Activated T-cell treated with anti-CD3 and anti-CD28 coated beads, Interleukin-2, amount 50 U/mL, for 4 hours (primary cell): ENCODE measurements at regions not wholly inside any gene's neighbourhood (a gene's known extent, or its start where the extent isn't known, plus 50 kb on each side); places are given as distances from the start of the nearest gene placed in this dataset.
A peak's percentile ranks its signal among the peaks of the same experiment; 100 is the strongest.

Source experiments
- ATAC-seq, 2 donors: fragments of 200-7000 bp; cut with Tn5 transposase; one replicate each; pipeline ENCODE4 v1.10.0; 2021
- DNase-seq: peaks from one replicate; pipeline ENCODE4 v3.0.0-alpha.2; 2020
- H3K27me3 Mint-ChIP-seq: one replicate; pipeline ENCODE4 v1.8.0; 2021; ENCODE audit warnings: low read depth, mixed read lengths
- H3K36me3 Mint-ChIP-seq: one replicate; pipeline ENCODE4 v1.8.0; 2022; ENCODE audit warnings: mixed read lengths; ENCODE audit not compliant: insufficient read depth
- H3K4me1 Mint-ChIP-seq: one replicate; pipeline ENCODE4 v1.8.0; 2021; ENCODE audit warnings: low read depth, mixed read lengths
- H3K4me3 Mint-ChIP-seq: one replicate; pipeline ENCODE4 v1.8.0; 2021; ENCODE audit warnings: mild to moderate bottlenecking, moderate library complexity, mixed read lengths
- H3K9me3 Mint-ChIP-seq: one replicate; pipeline ENCODE4 v1.8.0; 2021; ENCODE audit warnings: mixed read lengths

DNA sequence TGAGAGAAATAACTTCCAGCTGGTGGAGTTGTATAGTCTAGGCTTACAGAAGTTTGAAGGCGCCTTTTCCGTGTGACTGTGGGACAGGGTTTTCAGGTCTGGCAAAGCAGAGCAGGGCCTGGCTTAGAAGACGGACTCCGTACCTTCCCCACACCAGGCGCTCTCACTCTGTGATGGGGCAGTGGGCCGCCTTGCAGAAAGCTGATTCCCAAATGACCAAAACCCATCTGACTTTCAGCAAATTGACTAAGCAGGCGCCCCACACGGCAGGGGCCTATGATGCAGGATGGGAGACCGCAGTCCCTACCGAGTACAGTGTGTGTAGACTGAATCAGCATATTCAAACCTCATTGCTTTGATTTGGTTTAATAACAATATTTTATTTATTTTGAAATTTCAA, 85.8 kb upstream of the TMEM45B start:
- Mint-ChIP-seq H3K27me3 (no peaks in the 10 kb centered on the region), H3K9me3 (no peaks in the 10 kb centered on the region), H3K4me1 (no peaks in the 10 kb centered on the region), H3K4me3 (no peak overlapping the region), H3K36me3 (peaks cover 3% of the 10 kb centered on the region)
- ATAC-seq (no peak), DNase-seq (no peak)

DNA sequence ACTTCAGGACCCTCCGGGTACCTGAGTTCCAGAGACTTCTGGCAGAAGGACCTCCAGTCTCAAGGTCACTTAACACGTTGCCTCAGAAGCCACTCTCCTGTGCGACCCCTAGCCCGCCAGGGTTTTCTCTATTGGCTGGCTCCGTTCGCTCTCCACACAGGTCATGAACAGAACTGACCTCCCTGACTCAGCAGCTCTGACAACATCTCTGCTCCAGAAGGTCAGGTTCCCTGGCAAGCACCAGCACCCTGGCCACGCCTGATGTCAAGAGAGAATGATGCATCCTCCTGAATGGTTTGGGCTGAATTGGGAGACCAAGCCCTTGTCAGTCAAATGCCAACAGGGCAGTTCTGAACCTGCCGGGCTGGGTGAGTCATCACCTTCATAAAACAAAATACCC, 84.3 kb upstream of the TMEM45B start:
- DNase-seq: no peak
- Mint-ChIP-seq H3K9me3 (no peaks in the 10 kb centered on the region), H3K4me1 (no peaks in the 10 kb centered on the region), H3K36me3 (no peaks in the 10 kb centered on the region), H3K27me3 (no peaks in the 10 kb centered on the region), H3K4me3 (no peak overlapping the region)
- no peak for ATAC-seq

DNA sequence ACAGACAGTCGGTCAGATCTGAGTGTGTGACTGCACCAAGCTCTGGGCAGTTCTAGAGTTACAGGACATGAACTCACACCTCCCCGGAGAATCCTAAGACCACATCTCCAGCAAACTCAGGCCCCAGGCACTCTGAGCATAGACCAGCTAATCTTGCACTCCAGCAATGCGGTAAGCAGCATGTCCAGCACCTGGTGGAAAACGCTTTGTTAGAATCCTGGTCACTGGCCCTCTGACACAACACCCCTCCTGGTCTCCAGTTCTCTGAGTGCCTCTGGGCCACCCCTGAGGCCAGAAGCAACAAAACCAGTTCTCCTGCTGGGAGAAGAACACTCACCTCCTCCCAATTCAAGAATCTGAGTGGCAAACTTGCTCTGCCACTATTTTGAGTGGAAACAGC, 82.7 kb upstream of the TMEM45B start:
- DNase-seq (no peak), ATAC-seq (no peak)
- no peaks in the 10 kb centered on the region for H3K4me1 Mint-ChIP-seq
- H3K27me3 Mint-ChIP-seq: no peaks in the 10 kb centered on the region
- peaks cover 2% of the 10 kb centered on the region for H3K36me3 Mint-ChIP-seq
- H3K4me3 Mint-ChIP-seq: no peak overlapping the region
- no peaks in the 10 kb centered on the region for H3K9me3 Mint-ChIP-seq

DNA sequence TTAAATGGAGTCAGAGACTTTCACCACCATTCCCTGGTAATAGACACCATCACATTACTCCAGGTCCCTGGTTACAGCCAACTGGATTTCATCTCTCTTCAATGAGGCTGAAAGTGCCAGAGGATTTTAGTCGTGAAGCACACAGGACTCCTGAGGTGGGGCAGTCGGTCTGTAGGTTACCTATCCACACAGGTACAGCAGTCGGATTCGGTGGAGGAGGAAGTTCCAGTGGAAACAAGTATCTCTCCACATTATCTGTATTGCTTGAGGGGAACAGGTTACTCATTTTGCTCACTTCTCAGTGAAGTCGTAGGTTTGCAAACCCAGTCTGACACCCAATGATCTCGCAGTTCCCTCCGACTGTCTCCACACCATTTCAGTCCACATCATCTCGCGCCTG, 82.3 kb upstream of the TMEM45B start:
- no peak for DNase-seq
- H3K9me3 Mint-ChIP-seq: no peaks in the 10 kb centered on the region
- no peak for ATAC-seq
- H3K4me3 Mint-ChIP-seq: no peak overlapping the region
- no peaks in the 10 kb centered on the region for H3K4me1 Mint-ChIP-seq
- no peaks in the 10 kb centered on the region for H3K27me3 Mint-ChIP-seq
- H3K36me3 Mint-ChIP-seq: peaks cover 2% of the 10 kb centered on the region

DNA sequence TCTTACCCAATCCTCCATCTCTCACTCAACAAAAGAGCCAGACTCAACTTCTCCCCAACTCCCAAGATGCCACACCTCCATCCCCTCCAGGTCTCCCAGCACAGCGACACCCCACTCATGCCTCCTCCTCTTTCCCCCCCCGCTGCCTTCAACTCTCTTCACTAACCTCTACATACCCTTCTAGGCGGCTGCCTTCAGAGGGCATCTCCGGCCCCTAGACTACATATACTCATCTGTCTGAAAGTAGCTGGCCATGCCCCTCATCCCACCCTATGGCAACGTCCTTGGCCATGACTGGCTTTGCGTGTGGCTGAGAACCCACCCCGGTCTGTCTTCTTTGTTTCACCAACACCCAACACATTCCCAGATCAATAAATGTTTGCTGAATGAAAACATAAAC, 81.7 kb upstream of the TMEM45B start:
- no peak overlapping the region for H3K4me3 Mint-ChIP-seq
- no peaks in the 10 kb centered on the region for H3K9me3 Mint-ChIP-seq
- no peaks in the 10 kb centered on the region for H3K4me1 Mint-ChIP-seq
- DNase-seq (no peak), ATAC-seq (no peak)
- H3K27me3 Mint-ChIP-seq: no peaks in the 10 kb centered on the region
- peaks cover 2% of the 10 kb centered on the region for H3K36me3 Mint-ChIP-seq

DNA sequence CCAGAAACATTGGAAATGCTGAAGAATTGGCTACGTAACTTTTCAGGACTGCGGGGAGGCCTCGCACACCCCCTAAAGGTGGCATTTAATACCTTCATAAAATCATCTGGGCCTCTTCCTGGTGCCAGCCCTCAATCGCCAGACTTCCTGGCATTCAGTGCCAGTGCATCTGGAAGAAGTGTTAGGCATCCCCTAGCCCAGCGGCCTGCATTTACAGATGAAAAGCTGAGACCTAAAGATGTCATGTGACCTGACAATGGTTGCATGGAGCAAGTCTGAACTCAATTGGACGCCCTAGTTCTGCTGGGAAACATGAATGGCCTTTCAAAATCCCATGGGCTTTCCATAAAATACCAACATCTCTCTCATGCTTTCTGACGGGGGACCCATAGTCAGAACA, 81.0 kb upstream of the TMEM45B start:
- no peaks in the 10 kb centered on the region for H3K9me3 Mint-ChIP-seq
- H3K27me3 Mint-ChIP-seq: no peaks in the 10 kb centered on the region
- H3K4me1 Mint-ChIP-seq: no peaks in the 10 kb centered on the region
- H3K4me3 Mint-ChIP-seq: no peak overlapping the region
- no peak for DNase-seq
- peaks cover 2% of the 10 kb centered on the region for H3K36me3 Mint-ChIP-seq
- no peak for ATAC-seq

DNA sequence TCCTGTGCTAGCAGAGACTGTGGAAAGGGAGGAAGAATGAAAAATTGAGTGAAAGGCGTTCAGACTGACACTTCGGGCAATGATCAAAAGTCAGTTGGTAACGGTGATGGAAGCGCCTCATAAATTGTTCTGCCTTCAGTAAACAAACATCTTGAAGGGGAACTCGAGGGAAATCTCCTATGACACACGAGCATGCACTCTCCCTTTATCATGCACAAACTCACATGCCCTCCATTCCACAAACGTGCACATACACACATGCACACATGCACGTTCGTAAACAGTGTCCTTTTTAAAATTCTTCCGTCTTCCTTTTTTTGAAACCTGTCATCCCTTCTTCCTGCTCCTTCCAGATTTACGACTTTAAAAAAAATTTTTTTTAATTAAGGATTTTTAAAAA, 77.8 kb upstream of the TMEM45B start:
- H3K27me3 Mint-ChIP-seq: no peaks in the 10 kb centered on the region
- no peak overlapping the region for H3K4me3 Mint-ChIP-seq
- DNase-seq (no peak), ATAC-seq (no peak)
- peaks cover 2% of the 10 kb centered on the region for H3K36me3 Mint-ChIP-seq
- H3K9me3 Mint-ChIP-seq: no peaks in the 10 kb centered on the region
- H3K4me1 Mint-ChIP-seq: no peaks in the 10 kb centered on the region

DNA sequence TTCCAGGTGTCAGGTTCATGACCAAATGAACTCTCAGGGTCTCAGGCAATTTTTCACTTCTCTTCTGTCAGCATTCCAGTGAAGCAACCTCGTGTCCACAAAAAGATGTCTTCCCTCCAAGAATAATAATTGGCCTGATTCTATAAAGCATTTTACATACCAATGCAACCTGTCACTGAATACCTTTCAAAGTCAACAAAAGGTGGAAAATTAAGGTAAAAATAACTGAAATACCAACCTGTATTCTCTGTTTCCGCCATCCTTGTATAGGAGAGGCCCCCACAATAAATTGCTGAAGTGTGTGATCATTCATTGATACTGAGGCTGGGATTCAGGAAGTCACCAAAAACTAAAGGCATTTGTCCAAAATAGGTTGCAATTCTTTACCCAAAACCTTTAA, 77.4 kb upstream of the TMEM45B start:
- H3K36me3 Mint-ChIP-seq: peaks cover 2% of the 10 kb centered on the region
- H3K9me3 Mint-ChIP-seq: no peaks in the 10 kb centered on the region
- H3K4me1 Mint-ChIP-seq: no peaks in the 10 kb centered on the region
- no peaks in the 10 kb centered on the region for H3K27me3 Mint-ChIP-seq
- DNase-seq: no peak
- H3K4me3 Mint-ChIP-seq: no peak overlapping the region
- no peak for ATAC-seq

DNA sequence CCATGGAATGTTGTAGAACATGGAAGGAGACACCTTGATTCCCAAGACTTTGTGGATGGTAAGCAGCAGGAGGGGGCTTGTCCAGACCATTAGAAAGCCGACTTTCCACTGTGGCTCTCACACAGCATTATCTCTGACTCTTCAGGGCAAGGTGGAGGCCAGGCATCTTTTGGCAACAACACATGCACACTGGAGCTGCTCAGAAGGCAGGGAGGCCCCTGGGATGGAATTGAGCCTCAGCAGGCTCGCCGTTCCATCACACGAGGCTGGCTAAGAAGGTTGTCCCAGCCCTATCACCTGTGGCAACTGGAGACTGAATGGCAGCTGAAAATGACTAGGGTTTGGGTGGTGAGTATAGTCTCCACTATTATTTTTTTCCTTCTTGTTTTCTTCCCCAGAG, 76.3 kb upstream of the TMEM45B start:
- no peaks in the 10 kb centered on the region for H3K9me3 Mint-ChIP-seq

DNA sequence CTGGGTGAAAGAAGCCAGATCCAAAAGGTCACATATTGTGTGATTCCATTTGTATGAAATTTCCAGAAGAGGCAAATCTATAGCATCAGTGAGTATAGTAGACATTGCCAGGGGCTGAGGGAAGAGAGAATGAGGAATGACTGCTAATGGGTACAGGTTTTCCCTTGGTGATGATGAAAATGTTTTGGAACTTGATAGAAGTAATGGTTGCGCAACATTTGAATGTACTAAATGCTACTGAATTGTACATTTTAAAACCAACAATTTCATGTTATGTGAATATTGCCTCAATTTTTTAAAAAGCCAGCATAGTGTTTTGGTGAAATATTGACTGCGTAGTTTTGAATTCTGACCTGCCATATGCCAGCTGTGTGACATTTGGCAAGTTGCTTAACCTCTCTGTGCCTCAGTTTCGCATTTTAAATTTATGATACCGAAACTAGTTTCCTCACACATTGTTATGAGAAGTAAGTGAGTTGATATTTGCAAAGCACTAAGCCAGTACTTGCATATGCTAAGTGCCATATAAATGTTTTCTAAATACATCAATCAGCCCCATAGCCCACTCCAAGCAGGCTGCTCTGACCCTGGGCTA, 75.4 kb upstream of the TMEM45B start:
- Mint-ChIP-seq H3K9me3 (no peaks in the 10 kb centered on the region), H3K36me3 (peaks cover 2% of the 10 kb centered on the region)
- no peak for ATAC-seq

More for the DNA sequence above, 76.3 kb upstream of the TMEM45B start:
- Mint-ChIP-seq H3K4me3 (no peak overlapping the region), H3K27me3 (no peaks in the 10 kb centered on the region), H3K36me3 (peaks cover 2% of the 10 kb centered on the region), H3K4me1 (no peaks in the 10 kb centered on the region)
- DNase-seq: no peak
- no peak for ATAC-seq

DNA sequence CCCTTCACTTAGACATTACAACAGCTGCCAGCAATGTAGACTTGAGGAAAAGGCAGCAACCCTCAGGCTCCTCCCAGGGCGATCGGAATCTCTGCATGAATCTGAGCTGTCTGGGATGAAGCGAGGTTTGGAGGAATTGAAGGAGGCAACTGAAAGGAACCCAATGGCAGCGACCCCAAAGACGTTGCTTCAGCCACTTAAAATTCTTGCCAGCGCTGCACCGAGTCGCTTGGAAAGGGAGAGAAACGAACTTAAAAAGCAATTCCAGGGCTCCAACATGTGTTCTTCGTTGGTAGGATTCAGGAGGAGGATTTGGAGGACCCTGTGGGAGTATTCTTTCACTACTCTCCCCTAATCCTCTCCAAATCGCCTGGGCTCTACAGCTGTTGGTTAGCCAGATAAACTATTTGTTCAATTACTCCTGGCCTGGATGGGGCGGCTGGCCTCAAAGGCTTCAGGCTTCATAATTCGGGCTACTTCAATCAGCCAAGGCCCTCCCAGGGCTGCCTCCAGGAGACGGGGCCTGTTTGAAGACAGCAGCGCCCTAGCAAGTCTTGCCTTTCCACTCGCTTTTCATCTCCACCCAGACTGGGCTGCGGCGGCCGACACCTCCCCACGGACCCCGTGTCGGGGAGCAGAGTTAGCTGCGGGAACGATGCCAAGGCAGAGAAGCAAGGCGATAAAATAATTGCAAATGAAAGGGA, 72.4 kb upstream of the TMEM45B start:
- ATAC-seq (no peak), DNase-seq (no peak)
- Mint-ChIP-seq H3K4me1 (no peaks in the 10 kb centered on the region), H3K27me3 (no peaks in the 10 kb centered on the region), H3K4me3 (no peak overlapping the region), H3K36me3 (no peaks in the 10 kb centered on the region), H3K9me3 (no peaks in the 10 kb centered on the region)

More for the DNA sequence above, 75.4 kb upstream of the TMEM45B start:
- DNase-seq: no peak
- H3K27me3 Mint-ChIP-seq: no peaks in the 10 kb centered on the region
- H3K4me3 Mint-ChIP-seq: no peak overlapping the region
- no peaks in the 10 kb centered on the region for H3K4me1 Mint-ChIP-seq

DNA sequence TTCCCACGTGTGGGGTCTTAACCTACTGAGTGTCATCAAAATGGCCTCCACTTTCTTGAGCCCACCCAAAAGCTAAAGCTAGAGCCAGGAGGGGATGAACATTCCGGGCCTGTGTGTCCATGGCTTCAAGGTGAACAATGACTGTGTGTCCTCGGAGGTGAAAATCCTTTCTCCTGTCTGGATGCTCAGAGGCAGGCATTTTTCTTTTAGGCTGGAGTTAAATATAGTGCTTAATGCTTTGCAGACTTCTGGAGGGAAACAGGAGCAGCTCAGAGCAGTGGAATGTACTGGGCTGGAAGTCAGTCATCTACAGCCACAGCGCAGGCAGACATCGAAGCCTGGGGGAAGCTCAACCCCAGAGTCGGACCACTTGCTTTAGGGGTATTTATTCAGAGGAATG, 68.6 kb upstream of the TMEM45B start:
- H3K4me3 Mint-ChIP-seq: no peak overlapping the region
- DNase-seq: no peak
- no peak for ATAC-seq
- H3K9me3 Mint-ChIP-seq: no peaks in the 10 kb centered on the region
- H3K27me3 Mint-ChIP-seq: peaks cover 6% of the 10 kb centered on the region
- H3K4me1 Mint-ChIP-seq: peaks cover 2% of the 10 kb centered on the region
- no peaks in the 10 kb centered on the region for H3K36me3 Mint-ChIP-seq

DNA sequence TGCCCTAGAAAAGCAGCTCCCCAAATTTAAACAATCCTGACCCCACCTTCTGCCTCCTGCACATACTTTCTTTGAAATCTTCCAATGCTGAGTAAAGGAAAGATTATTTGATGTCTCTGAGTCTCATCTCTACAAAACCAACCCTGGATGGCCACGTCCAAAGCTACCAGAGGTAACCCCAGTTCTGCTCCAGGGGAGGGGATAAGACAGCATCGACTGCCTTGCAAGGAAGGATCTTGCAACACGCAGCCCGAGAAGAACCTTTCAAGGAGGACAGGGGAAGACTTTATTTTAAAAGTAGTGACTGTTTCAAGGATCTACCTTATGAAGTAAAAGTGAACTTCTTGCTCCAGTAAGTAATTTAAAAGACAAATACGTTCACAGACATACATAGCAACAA, 66.5 kb upstream of the TMEM45B start:
- H3K4me3 Mint-ChIP-seq: no peak overlapping the region
- peaks cover 4% of the 10 kb centered on the region for H3K9me3 Mint-ChIP-seq
- ATAC-seq (no peak), DNase-seq (no peak)
- peaks cover 4% of the 10 kb centered on the region for H3K36me3 Mint-ChIP-seq
- peaks cover 6% of the 10 kb centered on the region for H3K27me3 Mint-ChIP-seq
- H3K4me1 Mint-ChIP-seq: peaks cover 2% of the 10 kb centered on the region

DNA sequence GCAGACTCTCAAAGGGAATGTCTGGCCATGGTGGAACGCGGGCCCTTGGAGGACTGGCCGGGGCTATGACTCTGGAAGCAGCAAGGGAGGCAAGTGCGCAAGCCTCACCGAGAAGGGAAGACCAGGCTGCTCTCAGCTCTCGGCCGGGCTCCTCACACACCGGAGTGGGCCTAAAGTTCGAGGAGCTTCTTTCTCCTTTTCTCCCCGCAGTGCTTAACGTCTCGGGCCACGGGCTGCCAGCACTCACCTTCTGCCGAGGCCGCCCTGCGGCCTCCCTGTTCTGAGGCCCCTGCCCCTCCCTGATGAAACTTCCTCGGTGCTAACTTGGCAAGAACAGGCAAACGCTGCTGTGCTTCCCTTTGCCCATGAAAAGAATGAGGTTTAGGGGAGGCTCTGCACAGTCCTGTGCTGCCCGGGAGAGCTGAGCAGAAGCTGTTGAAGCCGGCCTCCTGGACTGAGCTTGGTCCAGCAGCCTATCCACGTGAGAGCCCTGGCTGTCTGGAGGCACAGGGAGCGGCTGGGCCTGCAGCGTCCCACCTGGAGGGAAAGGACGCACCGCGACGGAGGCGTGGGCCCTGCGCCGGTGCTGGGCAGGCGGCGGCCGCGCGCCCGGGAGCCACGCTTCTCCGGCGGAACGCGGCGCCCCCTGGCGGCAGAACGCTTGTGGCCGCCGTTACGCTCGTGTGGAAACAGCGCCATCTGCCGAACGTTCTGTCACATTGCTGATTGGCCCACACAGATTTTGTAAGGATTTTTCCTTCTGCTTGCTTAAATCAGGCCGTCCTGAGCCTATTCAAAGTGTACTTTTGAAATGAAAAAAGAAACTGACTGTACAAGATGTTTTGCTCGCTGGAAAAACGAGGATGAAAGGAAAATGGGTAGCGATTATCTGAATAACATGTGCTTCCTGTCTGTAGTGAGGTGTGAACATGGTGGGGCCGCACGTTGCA, 65.0 kb upstream of the TMEM45B start:
- Mint-ChIP-seq H3K4me3 (peak overlapping the region; percentile 61), H3K9me3 (peaks cover 4% of the 10 kb centered on the region), H3K36me3 (peaks cover 4% of the 10 kb centered on the region), H3K27me3 (peaks cover 6% of the 10 kb centered on the region), H3K4me1 (peaks cover 2% of the 10 kb centered on the region)
- ATAC-seq: peak; percentile 93
- peak; percentile 75 for DNase-seq

DNA sequence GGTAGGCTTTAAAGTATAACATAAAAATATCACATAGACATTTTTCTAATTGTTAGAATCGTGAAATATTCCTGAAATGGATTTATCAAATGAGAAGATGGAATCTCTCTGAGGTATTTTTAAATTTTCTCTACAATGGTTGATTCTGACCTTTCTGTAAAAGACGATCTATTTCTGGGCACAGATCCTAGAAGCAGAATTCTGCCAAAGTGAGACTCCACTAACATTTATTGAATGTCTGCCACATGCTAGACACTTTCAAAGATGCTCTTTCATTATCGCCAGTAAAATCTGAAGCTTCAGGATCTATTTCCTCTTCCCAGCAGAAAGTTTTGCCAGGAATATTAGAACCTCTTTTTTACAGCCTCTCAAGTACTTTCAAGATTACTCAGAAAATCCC, 64.1 kb upstream of the TMEM45B start:
- DNase-seq (no peak), ATAC-seq (no peak)
- Mint-ChIP-seq H3K4me3 (no peak overlapping the region), H3K9me3 (peaks cover 4% of the 10 kb centered on the region), H3K27me3 (peaks cover 6% of the 10 kb centered on the region), H3K36me3 (peaks cover 4% of the 10 kb centered on the region), H3K4me1 (peaks cover 2% of the 10 kb centered on the region)
